Endothelial cell of umbilical vein (primary cell): ENCODE measurements at regions not wholly inside any gene's neighbourhood (a gene's known extent, or its start where the extent isn't known, plus 50 kb on each side); places are given as distances from the start of the nearest gene placed in this dataset.

Source experiments
- EZH2 ChIP-seq: IDR thresholded peaks from 2 replicates; pipeline ENCODE4 v1.6.1; 2012; ENCODE audit warnings: borderline replicate concordance, low read depth, mild to moderate bottlenecking, moderate library complexity, low read length, inconsistent platforms; ENCODE audit not compliant: severe bottlenecking
- FOS ChIP-seq: IDR thresholded peaks from 2 replicates; pipeline ENCODE4 v1.6.1; 2011; ENCODE audit warnings: mild to moderate bottlenecking, low read length, moderate library complexity, borderline replicate concordance; ENCODE audit not compliant: insufficient read depth
- GATA2 ChIP-seq: IDR thresholded peaks from 2 replicates; pipeline ENCODE4 v1.7.0; 2011; ENCODE audit warnings: low read depth, mild to moderate bottlenecking, moderate library complexity, mixed read lengths, low read length; ENCODE audit not compliant: insufficient read length, insufficient read depth
- JUN ChIP-seq: IDR thresholded peaks from 2 replicates; pipeline ENCODE4 v1.6.1; 2011; ENCODE audit warnings: borderline replicate concordance, low read depth; ENCODE audit not compliant: insufficient read length, insufficient read depth
- MYC ChIP-seq: IDR thresholded peaks from one replicate; pipeline ENCODE4 v1.6.1; 2011; ENCODE audit warnings: mild to moderate bottlenecking, low read depth, low read length
- POLR2A ChIP-seq: IDR thresholded peaks from 2 replicates; pipeline ENCODE4 v1.6.1; 2012; ENCODE audit warnings: low read depth, mild to moderate bottlenecking, control low read depth, low read length
- POLR2AphosphoS5 ChIP-seq: IDR thresholded peaks from 2 replicates; pipeline ENCODE4 v1.6.1; 2012; ENCODE audit warnings: low read depth, mild to moderate bottlenecking, control low read depth, low read length, moderate library complexity; ENCODE audit not compliant: insufficient read depth
- TF ChIP-seq, protein P1 (sequence below): IDR thresholded peaks from 2 replicates; pipeline ENCODE4 v1.6.1; 2011; ENCODE audit not compliant: insufficient read depth, insufficient read length
- TF ChIP-seq, protein P2 (sequence below), 2 donors: IDR thresholded peaks; 1 replicate in 1 of 2; 2 replicates in 1 of 2; pipeline ENCODE4 v1.5.1; 2011; ENCODE audit warnings: low read length in 2 of 2, mild to moderate bottlenecking in 2 of 2, moderate library complexity in 2 of 2, control low read depth in 1 of 2, inconsistent platforms in 1 of 2, low read depth in 1 of 2; ENCODE audit not compliant: insufficient read depth in 1 of 2; ENCODE audit errors: extremely low read depth in 1 of 2

- TF ChIP-seq, protein P1, sequence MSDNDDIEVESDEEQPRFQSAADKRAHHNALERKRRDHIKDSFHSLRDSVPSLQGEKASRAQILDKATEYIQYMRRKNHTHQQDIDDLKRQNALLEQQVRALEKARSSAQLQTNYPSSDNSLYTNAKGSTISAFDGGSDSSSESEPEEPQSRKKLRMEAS: no peak
- TF ChIP-seq, protein P2, sequence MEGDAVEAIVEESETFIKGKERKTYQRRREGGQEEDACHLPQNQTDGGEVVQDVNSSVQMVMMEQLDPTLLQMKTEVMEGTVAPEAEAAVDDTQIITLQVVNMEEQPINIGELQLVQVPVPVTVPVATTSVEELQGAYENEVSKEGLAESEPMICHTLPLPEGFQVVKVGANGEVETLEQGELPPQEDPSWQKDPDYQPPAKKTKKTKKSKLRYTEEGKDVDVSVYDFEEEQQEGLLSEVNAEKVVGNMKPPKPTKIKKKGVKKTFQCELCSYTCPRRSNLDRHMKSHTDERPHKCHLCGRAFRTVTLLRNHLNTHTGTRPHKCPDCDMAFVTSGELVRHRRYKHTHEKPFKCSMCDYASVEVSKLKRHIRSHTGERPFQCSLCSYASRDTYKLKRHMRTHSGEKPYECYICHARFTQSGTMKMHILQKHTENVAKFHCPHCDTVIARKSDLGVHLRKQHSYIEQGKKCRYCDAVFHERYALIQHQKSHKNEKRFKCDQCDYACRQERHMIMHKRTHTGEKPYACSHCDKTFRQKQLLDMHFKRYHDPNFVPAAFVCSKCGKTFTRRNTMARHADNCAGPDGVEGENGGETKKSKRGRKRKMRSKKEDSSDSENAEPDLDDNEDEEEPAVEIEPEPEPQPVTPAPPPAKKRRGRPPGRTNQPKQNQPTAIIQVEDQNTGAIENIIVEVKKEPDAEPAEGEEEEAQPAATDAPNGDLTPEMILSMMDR (IDR thresholded peaks at IDR 0.05; ENCODE audit: extremely low read depth in 1 of 2, insufficient read depth in 1 of 2, low read depth in 1 of 2, low read length in 2 of 2): no peak
- TF ChIP-seq POLR2AphosphoS5: no peak
- no peak for TF ChIP-seq POLR2A
- no peak for TF ChIP-seq MYC
- TF ChIP-seq EZH2: no peak
- no peak for TF ChIP-seq FOS
- TF ChIP-seq JUN: no peak
- no peak for TF ChIP-seq GATA2
These were observed 444.2 kb downstream of the LRATD1 start for GRCh38 chr2:15076668-15077067.
